WTC11 (cell line): ENCODE measurements at regions not wholly inside any gene's neighbourhood (a gene's known extent, or its start where the extent isn't known, plus 50 kb on each side); places are given as distances from the start of the nearest gene placed in this dataset.

Experiments used
- ATAC-seq: fragments of 200-7000 bp; cut with Tn5 transposase; 2 replicates; pipeline ENCODE4 v1.10.0; 2021; ENCODE audit warnings: mild to moderate bottlenecking, moderate library complexity
- CTCF ChIA-PET: fragments of 300-600 bp; sonication (Branson Sonifier 250); formaldehyde crosslinking; loops from one replicate; lab custom pipeline; 2021; ENCODE audit warnings: antibody characterized with exemption; lab: Charles Lee
- POLR2A ChIA-PET: fragments of 350-600 bp; sonication (Branson Sonifier 250); formaldehyde crosslinking; loops from one replicate; lab custom pipeline; 2021; ENCODE audit warnings: antibody characterized with exemption; lab: Charles Lee
- DNase-seq: peaks from one replicate; pipeline ENCODE4 v3.0.0; 2021; ENCODE audit warnings: low spot score
- H3K27ac Mint-ChIP-seq: 2 replicates; pipeline ENCODE4 v1.8.0; 2021; ENCODE audit warnings: mixed read lengths
- H3K27me3 Mint-ChIP-seq: 2 replicates; pipeline ENCODE4 v1.8.0; 2021; ENCODE audit warnings: low read depth, mild to moderate bottlenecking, moderate library complexity, mixed read lengths
- H3K36me3 Mint-ChIP-seq: 2 replicates; pipeline ENCODE4 v1.8.0; 2021; ENCODE audit warnings: mixed read lengths
- H3K4me1 Mint-ChIP-seq: 2 replicates; pipeline ENCODE4 v1.8.0; 2022; ENCODE audit warnings: mixed read lengths
- H3K4me3 Mint-ChIP-seq: 2 replicates; pipeline ENCODE4 v1.8.0; 2021; ENCODE audit warnings: mild to moderate bottlenecking, moderate library complexity, mixed read lengths
- H3K9me3 Mint-ChIP-seq: 2 replicates; pipeline ENCODE4 v1.8.0; 2021; ENCODE audit warnings: mixed read lengths
- ATF1 ChIP-seq: sonication (generic); formaldehyde crosslinking; IDR thresholded peaks from 2 replicates; pipeline ENCODE4 v1.8.1; 2023; ENCODE audit warnings: mild to moderate bottlenecking, moderate library complexity, missing genetic modification reagents
- CBFB ChIP-seq: sonication (generic); formaldehyde crosslinking; IDR thresholded peaks from 2 replicates; pipeline ENCODE4 v1.8.1; 2022; ENCODE audit warnings: mild to moderate bottlenecking, low read depth, missing genetic modification reagents
- FOXK1 ChIP-seq: sonication (generic); formaldehyde crosslinking; IDR thresholded peaks from 2 replicates; pipeline ENCODE4 v1.8.0; 2022; ENCODE audit warnings: mild to moderate bottlenecking, moderate library complexity, missing genetic modification reagents
- IRF2 ChIP-seq: sonication (generic); formaldehyde crosslinking; IDR thresholded peaks from 2 replicates; pipeline ENCODE4 v1.8.0; 2022; ENCODE audit warnings: low read depth, missing genetic modification reagents, borderline replicate concordance
- JUN ChIP-seq: sonication (generic); formaldehyde crosslinking; IDR thresholded peaks from 2 replicates; pipeline ENCODE4 v1.8.0; 2023; ENCODE audit warnings: mild to moderate bottlenecking, missing genetic modification reagents
- KAT7 ChIP-seq: sonication (generic); formaldehyde crosslinking; IDR thresholded peaks from 2 replicates; pipeline ENCODE4 v1.8.1; 2023; ENCODE audit warnings: missing genetic modification reagents, mild to moderate bottlenecking, borderline replicate concordance
- NR2C2 ChIP-seq: sonication (generic); formaldehyde crosslinking; IDR thresholded peaks from 2 replicates; pipeline ENCODE4 v1.8.0; 2022; ENCODE audit warnings: mild to moderate bottlenecking, missing genetic modification reagents
- RORB ChIP-seq: fragments of 250-450 bp; sonication (Bioruptor Pico); IDR thresholded peaks from 2 replicates; pipeline ENCODE4 v1.9.0; 2021; ENCODE audit warnings: mild to moderate bottlenecking
- TCF7 ChIP-seq: sonication (generic); formaldehyde crosslinking; IDR thresholded peaks from 2 replicates; pipeline ENCODE4 v1.8.0; 2022; ENCODE audit warnings: mild to moderate bottlenecking, low read depth, missing genetic modification reagents, moderate library complexity
- TEAD1 ChIP-seq: sonication (generic); formaldehyde crosslinking; IDR thresholded peaks from 2 replicates; pipeline ENCODE4 v1.8.0; 2022; ENCODE audit warnings: mild to moderate bottlenecking, missing genetic modification reagents
- TEAD4 ChIP-seq: sonication (generic); formaldehyde crosslinking; IDR thresholded peaks from 2 replicates; pipeline ENCODE4 v1.8.0; 2022; ENCODE audit warnings: mild to moderate bottlenecking, missing genetic modification reagents
- ZNF138 ChIP-seq: sonication (generic); formaldehyde crosslinking; conservative IDR thresholded peaks from 2 replicates; pipeline ENCODE4 v1.8.1; 2022; ENCODE audit warnings: mild to moderate bottlenecking, moderate library complexity, missing genetic modification reagents
- ZNF416 ChIP-seq: fragments of 250-450 bp; sonication (Bioruptor Pico); IDR thresholded peaks from 2 replicates; pipeline ENCODE4 v1.9.0; 2021; ENCODE audit warnings: mild to moderate bottlenecking, inconsistent platforms
- ZNF671 ChIP-seq: fragments of 250-450 bp; sonication (Bioruptor Pico); IDR thresholded peaks from 2 replicates; pipeline ENCODE4 v1.8.0; 2021; ENCODE audit warnings: mild to moderate bottlenecking
- TF ChIP-seq, protein P1 (sequence below): sonication (generic); formaldehyde crosslinking; IDR thresholded peaks from 2 replicates; pipeline ENCODE4 v1.8.1; 2023; ENCODE audit warnings: mild to moderate bottlenecking, missing genetic modification reagents, moderate library complexity
- TF ChIP-seq, protein P2 (sequence below): sonication (generic); formaldehyde crosslinking; IDR thresholded peaks from 2 replicates; pipeline ENCODE4 v1.8.0; 2023; ENCODE audit warnings: mild to moderate bottlenecking, missing genetic modification reagents
- TF ChIP-seq, protein P3 (sequence below): sonication (generic); formaldehyde crosslinking; IDR thresholded peaks from 2 replicates; pipeline ENCODE4 v1.8.1; 2022; ENCODE audit warnings: mild to moderate bottlenecking, moderate library complexity, missing genetic modification reagents
- TF ChIP-seq, protein P4 (sequence below): sonication (generic); formaldehyde crosslinking; IDR thresholded peaks from 2 replicates; pipeline ENCODE4 v1.8.1; 2023; ENCODE audit warnings: mild to moderate bottlenecking, missing genetic modification reagents
- TF ChIP-seq, protein P5 (sequence below): sonication (generic); formaldehyde crosslinking; IDR thresholded peaks from 2 replicates; pipeline ENCODE4 v1.8.1; 2023; ENCODE audit warnings: mild to moderate bottlenecking, missing genetic modification reagents
- TF ChIP-seq, protein P6 (sequence below): fragments of 250-450 bp; sonication (Bioruptor Pico); IDR thresholded peaks from 2 replicates; pipeline ENCODE4 v1.9.0; 2021; ENCODE audit warnings: moderate library complexity, mild to moderate bottlenecking, inconsistent platforms, borderline replicate concordance
- TF ChIP-seq, protein P7 (sequence below): fragments of 200-600 bp; IDR thresholded peaks from 2 replicates; pipeline ENCODE4 v1.8.0; 2022; ENCODE audit warnings: antibody characterized with exemption

DNA sequence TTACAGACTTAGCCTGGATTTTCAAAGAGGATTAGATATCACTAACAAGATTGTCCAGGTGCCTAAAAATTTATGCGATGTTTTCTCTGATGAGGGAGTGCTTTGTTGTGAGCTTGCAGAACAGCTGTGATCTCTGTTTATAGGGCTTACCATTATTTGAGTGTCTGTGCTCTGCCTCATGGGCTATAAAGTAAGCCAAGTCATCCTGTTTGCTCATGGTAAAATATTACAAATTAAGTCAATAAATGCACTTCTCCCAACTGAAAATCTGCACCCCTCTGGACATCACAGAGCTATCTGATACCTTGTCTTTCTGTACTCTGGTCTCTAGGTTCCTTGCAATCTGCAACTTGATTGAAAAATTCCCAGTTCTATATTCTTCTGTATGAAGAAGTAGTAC, 293.4 kb upstream of the ACTBL2 start:
- ChIA-PET CTCF (interaction anchor here (1.2 kb wide), 1 partner anchor 126 kb away, joined by 3 read pairs; no protein-coding TSS in a partner anchor), POLR2A (no interaction called here)

DNA sequence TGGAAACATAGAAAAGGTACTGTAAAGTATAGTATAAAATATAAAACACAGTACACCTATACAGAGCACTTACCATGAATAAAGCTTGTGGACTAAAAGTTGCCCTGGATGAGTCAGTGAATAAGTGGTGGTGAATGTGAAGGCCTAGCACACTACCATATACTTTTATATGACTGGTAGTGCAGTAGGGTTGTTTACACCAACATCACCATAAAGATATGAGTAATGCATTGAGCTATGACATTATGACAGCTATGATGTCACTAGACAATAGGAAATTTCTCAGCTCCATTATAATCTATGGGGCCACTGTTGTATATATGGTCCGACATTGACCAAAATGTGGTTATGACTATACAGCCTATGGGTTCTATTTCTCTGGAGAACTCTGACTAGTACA, 291.8 kb upstream of the ACTBL2 start:
- DNase-seq (no peak), ATAC-seq (no peak)
- Mint-ChIP-seq H3K4me1 (peaks cover 13% of the 10 kb centered on the region), H3K4me3 (no peak overlapping the region), H3K27me3 (no peaks in the 10 kb centered on the region), H3K36me3 (no peaks in the 10 kb centered on the region), H3K27ac (no peak overlapping the region), H3K9me3 (no peaks in the 10 kb centered on the region)
- TF ChIP-seq, protein P1, sequence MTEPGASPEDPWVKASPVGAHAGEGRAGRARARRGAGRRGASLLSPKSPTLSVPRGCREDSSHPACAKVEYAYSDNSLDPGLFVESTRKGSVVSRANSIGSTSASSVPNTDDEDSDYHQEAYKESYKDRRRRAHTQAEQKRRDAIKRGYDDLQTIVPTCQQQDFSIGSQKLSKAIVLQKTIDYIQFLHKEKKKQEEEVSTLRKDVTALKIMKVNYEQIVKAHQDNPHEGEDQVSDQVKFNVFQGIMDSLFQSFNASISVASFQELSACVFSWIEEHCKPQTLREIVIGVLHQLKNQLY (CRISPR knock-in tag): no peak
- TF ChIP-seq, protein P2, sequence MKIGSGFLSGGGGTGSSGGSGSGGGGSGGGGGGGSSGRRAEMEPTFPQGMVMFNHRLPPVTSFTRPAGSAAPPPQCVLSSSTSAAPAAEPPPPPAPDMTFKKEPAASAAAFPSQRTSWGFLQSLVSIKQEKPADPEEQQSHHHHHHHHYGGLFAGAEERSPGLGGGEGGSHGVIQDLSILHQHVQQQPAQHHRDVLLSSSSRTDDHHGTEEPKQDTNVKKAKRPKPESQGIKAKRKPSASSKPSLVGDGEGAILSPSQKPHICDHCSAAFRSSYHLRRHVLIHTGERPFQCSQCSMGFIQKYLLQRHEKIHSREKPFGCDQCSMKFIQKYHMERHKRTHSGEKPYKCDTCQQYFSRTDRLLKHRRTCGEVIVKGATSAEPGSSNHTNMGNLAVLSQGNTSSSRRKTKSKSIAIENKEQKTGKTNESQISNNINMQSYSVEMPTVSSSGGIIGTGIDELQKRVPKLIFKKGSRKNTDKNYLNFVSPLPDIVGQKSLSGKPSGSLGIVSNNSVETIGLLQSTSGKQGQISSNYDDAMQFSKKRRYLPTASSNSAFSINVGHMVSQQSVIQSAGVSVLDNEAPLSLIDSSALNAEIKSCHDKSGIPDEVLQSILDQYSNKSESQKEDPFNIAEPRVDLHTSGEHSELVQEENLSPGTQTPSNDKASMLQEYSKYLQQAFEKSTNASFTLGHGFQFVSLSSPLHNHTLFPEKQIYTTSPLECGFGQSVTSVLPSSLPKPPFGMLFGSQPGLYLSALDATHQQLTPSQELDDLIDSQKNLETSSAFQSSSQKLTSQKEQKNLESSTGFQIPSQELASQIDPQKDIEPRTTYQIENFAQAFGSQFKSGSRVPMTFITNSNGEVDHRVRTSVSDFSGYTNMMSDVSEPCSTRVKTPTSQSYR (CRISPR knock-in tag): no peak
- TF ChIP-seq ZNF138 (no peak), ZNF671 (CRISPR knock-in tag) (no peak), ZNF416 (CRISPR knock-in tag) (no peak), IRF2 (CRISPR knock-in tag) (no peak), RORB (CRISPR knock-in tag) (no peak), TCF7 (CRISPR knock-in tag) (no peak), FOXK1 (CRISPR knock-in tag) (no peak), TEAD1 (CRISPR knock-in tag) (no peak)
- TF ChIP-seq, protein P3, sequence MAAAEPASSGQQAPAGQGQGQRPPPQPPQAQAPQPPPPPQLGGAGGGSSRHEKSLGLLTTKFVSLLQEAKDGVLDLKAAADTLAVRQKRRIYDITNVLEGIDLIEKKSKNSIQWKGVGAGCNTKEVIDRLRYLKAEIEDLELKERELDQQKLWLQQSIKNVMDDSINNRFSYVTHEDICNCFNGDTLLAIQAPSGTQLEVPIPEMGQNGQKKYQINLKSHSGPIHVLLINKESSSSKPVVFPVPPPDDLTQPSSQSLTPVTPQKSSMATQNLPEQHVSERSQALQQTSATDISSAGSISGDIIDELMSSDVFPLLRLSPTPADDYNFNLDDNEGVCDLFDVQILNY: no peak
- TF ChIP-seq, protein P4, sequence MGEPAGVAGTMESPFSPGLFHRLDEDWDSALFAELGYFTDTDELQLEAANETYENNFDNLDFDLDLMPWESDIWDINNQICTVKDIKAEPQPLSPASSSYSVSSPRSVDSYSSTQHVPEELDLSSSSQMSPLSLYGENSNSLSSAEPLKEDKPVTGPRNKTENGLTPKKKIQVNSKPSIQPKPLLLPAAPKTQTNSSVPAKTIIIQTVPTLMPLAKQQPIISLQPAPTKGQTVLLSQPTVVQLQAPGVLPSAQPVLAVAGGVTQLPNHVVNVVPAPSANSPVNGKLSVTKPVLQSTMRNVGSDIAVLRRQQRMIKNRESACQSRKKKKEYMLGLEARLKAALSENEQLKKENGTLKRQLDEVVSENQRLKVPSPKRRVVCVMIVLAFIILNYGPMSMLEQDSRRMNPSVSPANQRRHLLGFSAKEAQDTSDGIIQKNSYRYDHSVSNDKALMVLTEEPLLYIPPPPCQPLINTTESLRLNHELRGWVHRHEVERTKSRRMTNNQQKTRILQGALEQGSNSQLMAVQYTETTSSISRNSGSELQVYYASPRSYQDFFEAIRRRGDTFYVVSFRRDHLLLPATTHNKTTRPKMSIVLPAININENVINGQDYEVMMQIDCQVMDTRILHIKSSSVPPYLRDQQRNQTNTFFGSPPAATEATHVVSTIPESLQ: no peak
- TF ChIP-seq, protein P5, sequence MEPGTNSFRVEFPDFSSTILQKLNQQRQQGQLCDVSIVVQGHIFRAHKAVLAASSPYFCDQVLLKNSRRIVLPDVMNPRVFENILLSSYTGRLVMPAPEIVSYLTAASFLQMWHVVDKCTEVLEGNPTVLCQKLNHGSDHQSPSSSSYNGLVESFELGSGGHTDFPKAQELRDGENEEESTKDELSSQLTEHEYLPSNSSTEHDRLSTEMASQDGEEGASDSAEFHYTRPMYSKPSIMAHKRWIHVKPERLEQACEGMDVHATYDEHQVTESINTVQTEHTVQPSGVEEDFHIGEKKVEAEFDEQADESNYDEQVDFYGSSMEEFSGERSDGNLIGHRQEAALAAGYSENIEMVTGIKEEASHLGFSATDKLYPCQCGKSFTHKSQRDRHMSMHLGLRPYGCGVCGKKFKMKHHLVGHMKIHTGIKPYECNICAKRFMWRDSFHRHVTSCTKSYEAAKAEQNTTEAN (CRISPR knock-in tag): no peak
- ChIA-PET POLR2A (no interaction called here), CTCF (interaction anchor here (1.1 to 1.8 kb wide), 2 partner anchors 124 to 275 kb away, joined by 3 to 9 read pairs; no protein-coding TSS in a partner anchor)

More for the DNA sequence above, 293.4 kb upstream of the ACTBL2 start:
- TF ChIP-seq, protein P6, sequence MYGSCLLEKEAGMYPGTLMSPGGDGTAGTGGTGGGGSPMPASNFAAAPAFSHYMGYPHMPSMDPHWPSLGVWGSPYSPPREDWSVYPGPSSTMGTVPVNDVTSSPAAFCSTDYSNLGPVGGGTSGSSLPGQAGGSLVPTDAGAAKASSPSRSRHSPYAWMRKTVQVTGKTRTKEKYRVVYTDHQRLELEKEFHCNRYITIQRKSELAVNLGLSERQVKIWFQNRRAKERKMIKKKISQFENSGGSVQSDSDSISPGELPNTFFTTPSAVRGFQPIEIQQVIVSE: no peak
- TF ChIP-seq TEAD4 (CRISPR knock-in tag): no peak
- no peak for TF ChIP-seq ATF1 (CRISPR knock-in tag)
- no peak for TF ChIP-seq NR2C2
- TF ChIP-seq JUN (CRISPR knock-in tag): no peak
- no peak for TF ChIP-seq KAT7 (CRISPR knock-in tag)
- TF ChIP-seq, protein P7, sequence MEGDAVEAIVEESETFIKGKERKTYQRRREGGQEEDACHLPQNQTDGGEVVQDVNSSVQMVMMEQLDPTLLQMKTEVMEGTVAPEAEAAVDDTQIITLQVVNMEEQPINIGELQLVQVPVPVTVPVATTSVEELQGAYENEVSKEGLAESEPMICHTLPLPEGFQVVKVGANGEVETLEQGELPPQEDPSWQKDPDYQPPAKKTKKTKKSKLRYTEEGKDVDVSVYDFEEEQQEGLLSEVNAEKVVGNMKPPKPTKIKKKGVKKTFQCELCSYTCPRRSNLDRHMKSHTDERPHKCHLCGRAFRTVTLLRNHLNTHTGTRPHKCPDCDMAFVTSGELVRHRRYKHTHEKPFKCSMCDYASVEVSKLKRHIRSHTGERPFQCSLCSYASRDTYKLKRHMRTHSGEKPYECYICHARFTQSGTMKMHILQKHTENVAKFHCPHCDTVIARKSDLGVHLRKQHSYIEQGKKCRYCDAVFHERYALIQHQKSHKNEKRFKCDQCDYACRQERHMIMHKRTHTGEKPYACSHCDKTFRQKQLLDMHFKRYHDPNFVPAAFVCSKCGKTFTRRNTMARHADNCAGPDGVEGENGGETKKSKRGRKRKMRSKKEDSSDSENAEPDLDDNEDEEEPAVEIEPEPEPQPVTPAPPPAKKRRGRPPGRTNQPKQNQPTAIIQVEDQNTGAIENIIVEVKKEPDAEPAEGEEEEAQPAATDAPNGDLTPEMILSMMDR: no peak
- no peak for TF ChIP-seq CBFB (CRISPR knock-in tag)
- Mint-ChIP-seq H3K27ac (no peak overlapping the region), H3K36me3 (no peaks in the 10 kb centered on the region), H3K4me3 (no peak overlapping the region), H3K4me1 (peaks cover 22% of the 10 kb centered on the region), H3K27me3 (no peaks in the 10 kb centered on the region), H3K9me3 (no peaks in the 10 kb centered on the region)
- DNase-seq (no peak), ATAC-seq (no peak)
